Thyroid gland (tissue), 4 donors: ENCODE measurements at regions not wholly inside any gene's neighbourhood (a gene's known extent, or its start where the extent isn't known, plus 50 kb on each side); places are given as distances from the start of the nearest gene placed in this dataset.

Experiments used
- CTCF ChIP-seq, 6 experiments: fragments of 200-600 bp in 3 of 6; fragments of 450-650 bp in 3 of 6; sonication (generic) in 3 of 6; IDR thresholded peaks; one replicate each; pipeline ENCODE4 v1.5.1; 2016 to 2019; ENCODE audit warnings: antibody characterized with exemption in 6 of 6, mild to moderate bottlenecking in 2 of 6, inconsistent platforms in 1 of 6, moderate library complexity in 1 of 6
- POLR2A ChIP-seq, 2 donors: fragments of 450-650 bp; IDR thresholded peaks; one replicate each; pipeline ENCODE4 v1.6.1; 2017; ENCODE audit warnings: antibody characterized with exemption in 2 of 2, mild to moderate bottlenecking in 2 of 2, moderate library complexity in 1 of 2

GRCh38 chr5:135145985-135146384 is 112.0 kb upstream of the PITX1 start:
- no peak for TF ChIP-seq CTCF (IDR thresholded peaks at IDR 0.05)
- TF ChIP-seq POLR2A (IDR thresholded peaks at IDR 0.05) = no peak
